ENCODE measurements at regions not wholly inside any gene's neighbourhood (a gene's known extent, or its start where the extent isn't known, plus 50 kb on each side); places are given as distances from the start of the nearest gene placed in this dataset.

DNA sequence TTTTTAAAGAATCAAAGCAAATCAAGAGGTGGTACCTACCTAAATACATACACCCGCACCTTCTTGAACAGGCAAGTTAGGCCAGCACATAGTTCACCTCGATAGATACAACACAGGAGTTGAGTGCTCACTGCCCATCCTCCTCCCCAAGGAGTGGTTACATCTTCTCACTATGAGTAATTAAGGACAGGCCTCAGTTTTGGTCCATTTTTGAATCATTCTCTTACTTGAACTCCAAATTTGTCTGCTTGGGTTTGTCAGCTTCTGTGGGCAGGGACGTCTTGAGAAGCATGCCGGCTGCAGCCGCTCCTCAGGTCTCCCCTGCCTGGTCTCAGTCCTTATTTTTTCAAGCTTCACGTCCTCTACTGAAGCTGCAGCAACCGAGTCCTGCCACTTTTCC lies 190.6 kb upstream of the RBPJ start:
- TF ChIP-seq EZH2 (IDR thresholded peaks at IDR 0.05) (no peak), POLR2AphosphoS5 (IDR thresholded peaks at IDR 0.05; ENCODE audit: borderline replicate concordance, low read depth, low read length) (no peak)
